AG04449 (cell line): ENCODE measurements at regions not wholly inside any gene's neighbourhood (a gene's known extent, or its start where the extent isn't known, plus 50 kb on each side); places are given as distances from the start of the nearest gene placed in this dataset.

Experiments
- CTCF ChIA-PET: fragments of 350-600 bp; formaldehyde crosslinking; extraction: SDS; loops from one replicate; lab custom pipeline; 2021; ENCODE audit warnings: antibody characterized with exemption; lab: Yijun Ruan, JAX
- POLR2A ChIA-PET: fragments of 400-600, 350-600 bp; formaldehyde crosslinking; extraction: SDS; loops from one replicate; lab custom pipeline; 2020; ENCODE audit warnings: antibody characterized with exemption, inconsistent platforms; lab: Yijun Ruan, JAX
- DNase-seq: peaks from one replicate; pipeline ENCODE4 v3.0.0-alpha.2; 2010; ENCODE audit warnings: low read depth, low spot score
- H3K4me3 ChIP-seq: 2 replicates; pipeline ENCODE4 v1.5.1; 2011; ENCODE audit warnings: low read depth, mild to moderate bottlenecking, control low read depth, low read length
- TF ChIP-seq, protein P1 (sequence below): IDR thresholded peaks from one replicate; pipeline ENCODE4 v1.5.1; 2011; ENCODE audit warnings: mild to moderate bottlenecking, moderate library complexity, low read length, control low read depth, inconsistent platforms; ENCODE audit not compliant: insufficient read depth; ENCODE audit errors: missing control alignments

DNA sequence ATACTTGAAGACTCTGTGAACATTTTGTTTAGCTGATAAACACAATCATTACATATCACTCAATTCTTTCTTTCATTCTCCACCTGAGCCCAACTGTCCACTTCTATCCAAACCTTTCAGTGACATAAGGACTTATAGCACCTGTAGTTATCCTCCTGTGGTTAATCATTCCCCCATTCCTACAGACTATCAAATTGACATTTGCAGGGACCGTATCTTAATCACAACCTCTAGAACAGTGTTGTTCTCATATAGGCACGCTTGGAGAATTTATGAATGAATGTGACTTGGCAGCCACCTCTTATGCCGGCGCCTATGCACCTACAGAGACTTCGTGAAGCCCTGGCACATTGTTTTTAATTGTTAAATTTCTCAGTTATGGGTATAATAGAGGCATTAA is 83.9 kb upstream of the CXADR start:
- no peak overlapping the region for H3K4me3 ChIP-seq
- ChIA-PET CTCF (no interaction called here), POLR2A (no interaction called here)
- TF ChIP-seq, protein P1, sequence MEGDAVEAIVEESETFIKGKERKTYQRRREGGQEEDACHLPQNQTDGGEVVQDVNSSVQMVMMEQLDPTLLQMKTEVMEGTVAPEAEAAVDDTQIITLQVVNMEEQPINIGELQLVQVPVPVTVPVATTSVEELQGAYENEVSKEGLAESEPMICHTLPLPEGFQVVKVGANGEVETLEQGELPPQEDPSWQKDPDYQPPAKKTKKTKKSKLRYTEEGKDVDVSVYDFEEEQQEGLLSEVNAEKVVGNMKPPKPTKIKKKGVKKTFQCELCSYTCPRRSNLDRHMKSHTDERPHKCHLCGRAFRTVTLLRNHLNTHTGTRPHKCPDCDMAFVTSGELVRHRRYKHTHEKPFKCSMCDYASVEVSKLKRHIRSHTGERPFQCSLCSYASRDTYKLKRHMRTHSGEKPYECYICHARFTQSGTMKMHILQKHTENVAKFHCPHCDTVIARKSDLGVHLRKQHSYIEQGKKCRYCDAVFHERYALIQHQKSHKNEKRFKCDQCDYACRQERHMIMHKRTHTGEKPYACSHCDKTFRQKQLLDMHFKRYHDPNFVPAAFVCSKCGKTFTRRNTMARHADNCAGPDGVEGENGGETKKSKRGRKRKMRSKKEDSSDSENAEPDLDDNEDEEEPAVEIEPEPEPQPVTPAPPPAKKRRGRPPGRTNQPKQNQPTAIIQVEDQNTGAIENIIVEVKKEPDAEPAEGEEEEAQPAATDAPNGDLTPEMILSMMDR, result no peak
- DNase-seq, result no peak

DNA sequence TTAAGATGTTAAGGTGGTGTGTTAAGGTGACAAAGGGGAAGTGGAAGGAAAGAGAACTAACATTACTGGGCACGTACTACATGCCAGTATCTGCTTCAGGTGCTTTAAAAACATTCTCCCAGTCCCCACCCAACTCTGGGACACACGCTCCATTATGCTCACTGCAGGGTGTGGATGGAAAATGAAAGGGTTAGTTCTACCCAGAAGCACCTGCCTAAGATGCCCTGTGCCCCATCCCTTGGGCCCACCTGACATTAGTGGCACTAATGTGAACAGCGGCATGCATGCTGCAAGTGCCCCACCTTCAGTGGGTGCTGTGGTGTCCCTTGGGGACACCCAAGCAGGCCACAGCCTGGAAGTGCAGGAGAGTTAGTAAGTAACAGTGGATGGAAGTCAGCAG is 82.9 kb upstream of the CXADR start:
- TF ChIP-seq, protein P1, result no peak
- no peak overlapping the region for H3K4me3 ChIP-seq
- ChIA-PET CTCF (no interaction called here), POLR2A (no interaction called here)
- no peak for DNase-seq

DNA sequence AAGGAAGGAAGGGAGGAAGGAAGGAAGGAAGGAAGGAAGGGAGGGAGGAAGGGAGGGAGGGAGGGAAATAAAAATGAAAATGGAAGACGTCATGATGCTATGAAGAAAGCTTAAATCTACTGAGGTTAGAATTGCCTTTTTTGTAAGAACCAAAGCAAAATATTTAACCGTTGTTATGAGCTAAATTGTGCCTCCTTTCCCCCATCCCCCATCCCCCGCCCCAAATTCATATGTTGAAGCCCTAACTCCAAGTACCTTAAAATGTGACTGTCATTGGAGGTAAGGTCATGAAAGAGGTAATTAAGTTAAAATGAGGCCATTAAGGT is 80.1 kb upstream of the CXADR start:
- CTCF ChIA-PET, result no interaction called here
- no peak overlapping the region for H3K4me3 ChIP-seq
- no peak for DNase-seq
- TF ChIP-seq, protein P1, result no peak
- POLR2A ChIA-PET, result no interaction called here

DNA sequence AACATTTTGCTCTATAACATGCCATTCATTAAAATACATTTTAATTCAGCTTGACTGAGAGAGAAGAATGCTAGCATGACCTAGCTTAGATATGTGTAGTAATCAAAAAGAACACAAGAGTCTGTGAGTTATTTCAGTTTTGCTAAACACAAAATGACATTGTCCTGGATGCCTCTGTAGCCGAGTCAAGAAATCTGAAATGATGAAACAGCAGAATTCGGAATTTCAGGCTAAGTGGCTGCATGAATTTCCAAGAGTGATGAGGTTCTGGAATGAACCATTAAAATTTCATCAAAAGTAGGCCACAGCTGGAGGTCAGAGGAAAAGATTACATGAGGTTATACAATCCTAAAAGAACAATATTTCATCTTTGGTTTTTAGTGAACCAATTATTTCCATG is 79.1 kb upstream of the CXADR start:
- POLR2A ChIA-PET, result no interaction called here
- CTCF ChIA-PET, result no interaction called here
- no peak for DNase-seq
- TF ChIP-seq, protein P1, result no peak
- no peak overlapping the region for H3K4me3 ChIP-seq

DNA sequence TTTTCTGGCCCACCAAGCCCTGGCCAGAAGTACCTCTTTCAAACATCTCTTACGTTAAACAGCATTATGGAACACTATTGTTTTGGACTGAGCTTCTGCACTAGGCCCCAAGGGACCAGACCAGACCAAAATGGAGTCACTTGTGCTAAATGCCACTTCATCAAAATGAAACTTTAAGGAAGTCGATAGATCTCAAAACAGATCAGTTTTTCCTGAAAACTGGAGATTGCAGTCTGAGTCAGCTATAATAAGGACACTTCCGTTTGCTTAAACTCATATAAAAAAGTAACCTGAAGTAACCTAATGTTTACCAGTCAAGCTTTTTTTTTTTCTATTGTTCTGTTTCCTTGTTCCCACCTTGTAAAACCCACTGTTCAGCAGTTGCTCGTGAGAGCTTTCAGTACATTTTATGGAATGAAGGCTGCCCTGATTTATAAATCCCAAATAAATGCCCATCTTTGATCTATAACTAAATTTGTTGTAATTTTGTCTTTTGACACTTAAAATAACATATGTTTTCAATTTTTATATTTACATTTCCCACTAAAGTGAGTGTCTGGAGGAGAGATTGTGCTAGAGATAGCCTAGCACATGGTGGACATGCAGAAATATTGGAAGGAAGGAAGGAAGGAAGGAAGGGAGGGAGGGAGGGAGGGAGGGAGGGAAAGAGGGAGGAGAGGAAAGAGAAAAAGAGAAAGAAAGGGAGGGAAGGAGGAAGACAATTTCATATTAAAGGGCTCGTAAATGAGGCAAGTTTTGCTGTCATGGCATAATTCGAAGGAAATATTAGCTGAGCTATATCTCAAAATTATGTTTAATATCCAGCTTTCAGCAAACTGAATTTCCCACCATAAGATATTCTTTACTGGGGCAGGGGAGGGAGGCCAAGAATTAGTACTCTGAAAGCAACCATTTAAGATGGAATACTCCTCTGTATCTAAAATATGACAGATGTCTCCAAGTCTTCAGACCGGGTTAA is 77.0 kb upstream of the CXADR start:
- TF ChIP-seq, protein P1, result no peak
- POLR2A ChIA-PET, result no interaction called here
- H3K4me3 ChIP-seq, result no peak overlapping the region
- DNase-seq, result no peak
- CTCF ChIA-PET, result no interaction called here

DNA sequence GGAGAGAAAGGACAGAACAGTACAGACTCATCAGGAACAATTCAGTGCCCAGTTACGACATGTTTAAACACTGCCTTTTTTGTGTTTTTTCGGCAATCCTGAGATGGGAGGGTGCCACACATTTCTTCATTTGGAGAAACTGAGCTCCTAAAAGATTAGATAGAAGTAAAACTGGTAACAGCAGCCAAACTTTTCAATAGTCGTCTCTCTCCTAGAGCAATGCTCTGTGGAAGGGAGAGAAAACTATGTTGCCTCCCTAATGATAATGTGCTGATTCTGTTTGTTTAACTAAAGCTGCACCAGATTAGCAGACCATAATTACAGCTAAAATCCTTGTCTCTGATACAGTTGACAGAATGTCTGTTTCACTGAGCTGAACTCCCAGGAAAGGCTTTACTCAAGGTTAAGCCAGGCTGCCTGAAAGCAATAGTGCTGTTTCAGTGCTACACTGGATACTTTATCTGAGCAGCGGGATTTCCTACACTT is 76.2 kb upstream of the CXADR start:
- no peak overlapping the region for H3K4me3 ChIP-seq
- no peak for DNase-seq
- ChIA-PET CTCF (no interaction called here), POLR2A (no interaction called here)
- TF ChIP-seq, protein P1, result no peak
